NT2/D1 (cell line): ENCODE measurements at regions not wholly inside any gene's neighbourhood (a gene's known extent, or its start where the extent isn't known, plus 50 kb on each side); places are given as distances from the start of the nearest gene placed in this dataset.

Experiments used
- DNase-seq: peaks from one replicate; pipeline ENCODE4 v3.0.0-alpha.2; 2011; ENCODE audit warnings: low read depth, low spot score
- H3K27me3 ChIP-seq: 2 replicates; pipeline ENCODE4 v1.6.0; 2011; ENCODE audit warnings: mild to moderate bottlenecking; ENCODE audit not compliant: insufficient read length, insufficient read depth
- H3K36me3 ChIP-seq: 2 replicates; pipeline ENCODE4 v1.6.1; 2011; ENCODE audit warnings: mild to moderate bottlenecking, low read length, mixed read lengths; ENCODE audit not compliant: insufficient read depth, insufficient read length
- H3K4me1 ChIP-seq: 2 replicates; pipeline ENCODE4 v1.5.1; 2011; ENCODE audit not compliant: insufficient read depth, insufficient read length
- H3K4me3 ChIP-seq: 2 replicates; pipeline ENCODE4 v1.5.1; 2011; ENCODE audit warnings: low read depth; ENCODE audit not compliant: insufficient read length
- H3K9ac ChIP-seq: 2 replicates; pipeline ENCODE4 v1.6.0; 2011; ENCODE audit warnings: low read depth; ENCODE audit not compliant: insufficient read length
- H3K9me3 ChIP-seq: 2 replicates; pipeline ENCODE4 v1.5.1; 2011; ENCODE audit warnings: mild to moderate bottlenecking, low read length; ENCODE audit not compliant: insufficient read depth
- SUZ12 ChIP-seq: IDR thresholded peaks from 2 replicates; pipeline ENCODE4 v1.6.1; 2011; ENCODE audit not compliant: insufficient read length, insufficient read depth; ENCODE audit errors: extremely low read depth
- YY1 ChIP-seq: IDR thresholded peaks from 2 replicates; pipeline ENCODE4 v1.6.1; 2011; ENCODE audit not compliant: insufficient read length, insufficient read depth
- ZNF274 ChIP-seq: IDR thresholded peaks from 2 replicates; pipeline ENCODE4 v1.6.1; 2011; ENCODE audit warnings: mild to moderate bottlenecking, low read depth, low read length

DNA sequence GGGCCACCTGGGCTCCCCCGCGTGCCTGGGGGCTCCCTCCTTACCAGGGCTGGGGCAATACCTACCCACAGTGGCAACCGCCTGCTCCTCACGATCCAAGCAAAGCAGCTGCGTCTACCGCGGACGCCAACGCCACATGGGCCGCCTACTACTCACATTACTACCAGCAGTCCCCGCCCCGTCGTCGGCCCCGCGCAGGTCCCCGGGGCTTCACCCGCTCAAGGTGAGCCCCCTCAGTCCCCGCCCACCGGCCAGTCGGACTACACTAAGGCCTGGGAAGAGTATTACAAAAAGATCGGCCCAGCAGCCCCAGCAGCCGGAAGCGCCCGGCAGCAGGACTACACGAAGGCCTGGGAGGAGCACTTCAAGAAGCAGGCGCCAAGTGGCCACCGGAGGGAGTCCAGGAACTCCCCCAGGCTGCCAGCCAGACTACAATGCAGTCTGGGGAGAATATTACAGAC, 106.0 kb upstream of the MTAP start:
- Histone ChIP-seq H3K9me3 (peaks cover 5% of the 10 kb centered on the region; the same call in 1 of the 2 replicates), H3K27me3 (no peaks in the 10 kb centered on the region), H3K9ac (no peak overlapping the region), H3K4me1 (no peaks in the 10 kb centered on the region), H3K36me3 (no peaks in the 10 kb centered on the region), H3K4me3 (no peak overlapping the region)
- peak; percentile 8 for DNase-seq
- TF ChIP-seq ZNF274 (no peak), YY1 (no peak), SUZ12 (no peak)

DNA sequence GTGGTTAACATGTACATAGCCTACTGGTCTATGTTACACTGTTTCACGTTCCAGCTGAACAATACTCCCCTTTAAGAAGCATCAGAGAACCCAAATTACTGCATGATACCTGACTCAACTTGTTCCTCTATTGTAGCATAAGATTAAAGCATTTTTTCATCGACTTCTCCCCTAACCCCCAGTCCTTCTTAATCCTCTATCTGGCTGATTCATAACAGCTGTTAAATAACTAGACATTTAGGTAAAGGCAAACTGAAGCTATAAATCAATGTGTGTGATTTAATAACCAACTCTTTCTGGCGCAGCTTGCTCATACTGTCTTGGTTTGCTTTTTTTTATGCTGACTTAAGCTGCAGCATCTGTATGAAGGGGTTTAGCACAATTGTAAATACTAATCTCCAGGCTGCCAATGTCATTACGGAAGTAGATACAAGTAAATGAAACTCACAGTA, 94.2 kb upstream of the MTAP start:
- no peak for DNase-seq
- Histone ChIP-seq H3K4me1 (no peaks in the 10 kb centered on the region), H3K27me3 (peaks cover 2% of the 10 kb centered on the region), H3K36me3 (no peaks in the 10 kb centered on the region), H3K4me3 (no peak overlapping the region), H3K9me3 (no peaks in the 10 kb centered on the region), H3K9ac (no peak overlapping the region)
- TF ChIP-seq ZNF274 (no peak), SUZ12 (no peak), YY1 (no peak)

DNA sequence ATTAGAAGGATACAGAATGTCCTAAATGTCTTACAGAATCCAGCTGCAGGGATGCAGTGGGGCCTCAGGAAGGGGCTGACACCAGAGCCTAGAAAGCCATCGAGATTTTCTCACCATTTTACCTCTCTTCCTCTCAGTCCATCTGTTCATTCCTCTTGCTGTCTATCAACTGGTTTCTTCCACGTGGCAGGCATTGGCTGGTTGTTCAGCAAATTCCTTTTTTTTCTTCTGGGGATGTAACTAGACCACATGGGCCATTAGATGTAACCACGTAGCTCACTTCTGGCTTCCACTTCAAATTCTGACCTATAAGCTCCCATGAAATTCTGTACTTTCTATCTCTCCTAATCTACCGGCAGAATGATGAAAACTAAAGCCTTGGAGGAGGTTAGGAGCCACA, 93.6 kb upstream of the MTAP start:
- Histone ChIP-seq H3K27me3 (peaks cover 2% of the 10 kb centered on the region), H3K4me3 (no peak overlapping the region), H3K4me1 (no peaks in the 10 kb centered on the region), H3K9me3 (no peaks in the 10 kb centered on the region), H3K36me3 (no peaks in the 10 kb centered on the region), H3K9ac (no peak overlapping the region)
- no peak for DNase-seq
- TF ChIP-seq SUZ12: no peak
- TF ChIP-seq ZNF274: no peak
- TF ChIP-seq YY1: no peak

DNA sequence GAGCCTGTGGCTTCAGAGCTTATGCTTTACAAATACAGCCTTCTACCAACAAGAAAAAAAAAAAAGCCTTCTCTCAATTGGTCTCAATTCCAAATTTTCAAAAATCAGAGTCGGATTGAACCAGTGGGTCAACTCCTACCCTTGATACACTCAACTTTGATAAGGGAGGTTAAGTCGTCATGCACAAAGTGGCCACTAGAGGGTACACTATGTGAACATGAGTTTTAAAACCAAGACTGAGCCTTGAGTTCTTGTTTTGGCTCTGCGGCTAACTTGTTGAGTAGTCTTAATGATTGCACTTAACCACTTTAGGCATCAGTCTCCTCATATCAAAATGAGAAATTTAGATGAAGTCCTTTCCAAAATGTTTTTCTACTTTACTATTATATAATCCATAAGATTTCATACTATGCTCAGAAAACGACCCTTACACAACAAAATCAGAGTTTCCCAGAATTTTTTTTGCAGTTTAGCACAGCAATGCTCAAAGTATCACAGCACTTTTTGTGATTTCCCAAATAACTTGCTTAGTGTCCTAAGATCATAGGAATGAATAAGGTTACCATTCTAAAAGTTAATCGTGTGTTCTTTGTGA, 92.9 kb upstream of the MTAP start:
- peak; percentile 71 for DNase-seq
- no peak for TF ChIP-seq YY1
- TF ChIP-seq ZNF274: no peak
- no peak for TF ChIP-seq SUZ12
- Histone ChIP-seq H3K36me3 (no peaks in the 10 kb centered on the region), H3K4me1 (no peaks in the 10 kb centered on the region), H3K9me3 (no peaks in the 10 kb centered on the region), H3K4me3 (no peak overlapping the region), H3K9ac (no peak overlapping the region), H3K27me3 (peaks cover 2% of the 10 kb centered on the region)

DNA sequence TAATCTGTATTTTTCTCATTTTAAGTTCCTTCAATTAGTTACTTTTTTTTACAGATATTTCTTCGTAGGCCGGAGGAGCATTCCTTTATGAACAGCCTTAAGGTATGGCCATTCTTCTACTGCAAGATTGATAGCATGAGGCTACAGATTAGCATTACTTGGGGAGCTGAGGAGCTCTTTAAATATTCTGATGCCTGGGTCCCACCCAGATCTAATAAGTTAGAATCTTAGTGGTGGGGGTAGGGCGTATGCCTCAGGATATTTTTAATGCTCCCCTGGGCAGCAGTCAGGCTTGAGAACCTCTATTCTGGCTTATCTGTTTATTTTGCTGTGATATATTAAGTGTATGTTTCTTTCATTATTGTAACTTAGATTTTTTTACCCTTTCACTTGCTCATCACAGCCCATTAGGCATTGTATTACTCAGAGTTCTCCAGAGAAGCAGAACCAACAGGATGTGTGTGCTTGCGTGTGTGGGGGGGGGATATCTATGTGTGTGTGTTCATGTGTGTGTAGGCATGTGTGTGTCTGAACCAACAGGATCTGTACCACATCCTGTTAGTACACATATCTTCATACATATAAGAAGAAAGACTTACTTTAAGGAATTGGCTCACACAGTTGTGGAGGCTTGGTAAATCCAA, 91.8 kb upstream of the MTAP start:
- no peaks in the 10 kb centered on the region for H3K9me3 ChIP-seq
- no peak overlapping the region for H3K4me3 ChIP-seq
- peaks cover 6% of the 10 kb centered on the region for H3K27me3 ChIP-seq
- H3K9ac ChIP-seq: no peak overlapping the region
- TF ChIP-seq SUZ12 (no peak), YY1 (no peak), ZNF274 (no peak)
- H3K4me1 ChIP-seq: no peaks in the 10 kb centered on the region
- H3K36me3 ChIP-seq: no peaks in the 10 kb centered on the region
- DNase-seq: no peak

DNA sequence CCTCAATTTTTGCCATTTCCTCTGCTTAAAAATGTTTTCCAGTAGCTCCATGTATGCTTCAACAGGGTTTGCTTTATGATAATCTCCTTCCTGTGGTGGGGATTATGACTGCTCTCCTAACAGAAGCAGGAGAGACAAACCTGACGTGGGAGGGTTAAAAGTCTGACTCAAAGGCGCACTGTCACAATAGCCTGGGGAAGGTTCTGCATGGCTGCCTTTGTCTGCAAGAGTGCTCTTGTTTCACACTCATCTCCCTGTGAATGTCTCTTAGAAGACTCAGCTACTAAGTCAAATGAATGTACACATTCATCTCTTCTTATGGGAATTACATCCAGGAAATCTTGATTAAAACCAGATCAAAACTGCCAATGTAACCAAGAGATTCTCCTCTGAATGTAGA, 90.9 kb upstream of the MTAP start:
- peaks cover 6% of the 10 kb centered on the region for H3K27me3 ChIP-seq
- H3K4me1 ChIP-seq: no peaks in the 10 kb centered on the region
- no peaks in the 10 kb centered on the region for H3K9me3 ChIP-seq
- TF ChIP-seq SUZ12 (no peak), ZNF274 (no peak), YY1 (no peak)
- H3K36me3 ChIP-seq: no peaks in the 10 kb centered on the region
- DNase-seq: peak; percentile 42
- H3K4me3 ChIP-seq: no peak overlapping the region
- H3K9ac ChIP-seq: no peak overlapping the region

DNA sequence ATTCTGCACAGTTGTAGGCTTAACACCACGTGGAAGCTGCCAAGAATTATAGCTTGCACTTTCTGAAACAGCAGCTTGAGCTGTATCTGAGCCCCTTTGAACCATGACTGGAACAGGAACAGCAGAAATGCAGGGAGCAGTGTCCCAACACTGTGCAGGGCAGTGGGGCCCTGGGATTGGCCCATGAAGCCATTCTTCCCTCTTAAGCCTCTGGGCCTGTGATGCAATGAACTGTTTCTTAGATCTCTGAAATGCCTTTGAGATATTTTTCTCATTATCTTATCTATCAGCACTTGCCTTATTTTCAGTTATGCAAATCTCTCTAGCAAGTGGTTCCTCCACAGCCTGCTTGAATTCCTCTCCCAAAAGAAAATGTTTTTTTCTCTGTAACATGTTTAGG, 87.0 kb upstream of the MTAP start:
- no peak overlapping the region for H3K4me3 ChIP-seq
- no peak for DNase-seq
- H3K36me3 ChIP-seq: no peaks in the 10 kb centered on the region
- no peak overlapping the region for H3K9ac ChIP-seq
- no peak for TF ChIP-seq SUZ12
- no peak for TF ChIP-seq ZNF274
- TF ChIP-seq YY1: no peak
- H3K9me3 ChIP-seq: no peaks in the 10 kb centered on the region
- H3K4me1 ChIP-seq: no peaks in the 10 kb centered on the region
- peaks cover 7% of the 10 kb centered on the region for H3K27me3 ChIP-seq
